CD4-positive, alpha-beta T cell treated with Interleukin-17A for 4 hours (primary cell): ENCODE measurements at regions not wholly inside any gene's neighbourhood (a gene's known extent, or its start where the extent isn't known, plus 50 kb on each side); places are given as distances from the start of the nearest gene placed in this dataset.

Experiments
- DNase-seq: peaks from one replicate; pipeline ENCODE4 v3.0.0-alpha.2; 2020; ENCODE audit warnings: mixed read lengths

- no peak for DNase-seq
Measured at GRCh38 chr6:14652536-14652935, 535.0 kb downstream of the CD83 start.

- DNase-seq: no peak
Measured at GRCh38 chr6:14655201-14656061, 537.9 kb downstream of the CD83 start.

GRCh38 chr6:14656078-14656521 lies 538.5 kb downstream of the CD83 start:
- no peak for DNase-seq

GRCh38 chr6:14656649-14657048 lies 539.1 kb downstream of the CD83 start:
- no peak for DNase-seq

- DNase-seq: no peak
Measured at GRCh38 chr6:14658030-14658429, 540.5 kb downstream of the CD83 start.

- DNase-seq: no peak
Measured at GRCh38 chr6:14658886-14659561, 541.5 kb downstream of the CD83 start.

GRCh38 chr6:14659841-14660240 lies 542.3 kb downstream of the CD83 start:
- no peak for DNase-seq

- peak; percentile 57 for DNase-seq
Measured at GRCh38 chr6:14660806-14661579, 543.4 kb downstream of the CD83 start.

GRCh38 chr6:14661691-14662090 lies 544.1 kb downstream of the CD83 start:
- DNase-seq: no peak

- DNase-seq: peak; percentile 41
Measured at GRCh38 chr6:14664112-14664601, 546.6 kb downstream of the CD83 start.

GRCh38 chr6:14664621-14665315 lies 547.2 kb downstream of the CD83 start:
- peak; percentile 23 for DNase-seq

- no peak for DNase-seq
Measured at GRCh38 chr6:14665827-14666724, 548.5 kb downstream of the CD83 start.

- no peak for DNase-seq
Measured at GRCh38 chr6:14670806-14671205, 553.2 kb downstream of the CD83 start.

GRCh38 chr6:14671261-14671681 lies 553.7 kb downstream of the CD83 start:
- no peak for DNase-seq

GRCh38 chr6:14671937-14672336 lies 554.4 kb downstream of the CD83 start:
- DNase-seq: no peak

GRCh38 chr6:14673201-14673600 lies 555.6 kb downstream of the CD83 start:
- no peak for DNase-seq

- no peak for DNase-seq
Measured at GRCh38 chr6:14674458-14674857, 556.9 kb downstream of the CD83 start.

- DNase-seq: no peak
Measured at GRCh38 chr6:14674867-14675648, 557.5 kb downstream of the CD83 start.

- no peak for DNase-seq
Measured at GRCh38 chr6:14676064-14676463, 558.5 kb downstream of the CD83 start.

- DNase-seq: no peak
Measured at GRCh38 chr6:14676977-14677781, 559.6 kb downstream of the CD83 start.
